Astrocyte (in vitro differentiated cells and primary cell): ENCODE measurements at regions not wholly inside any gene's neighbourhood (a gene's known extent, or its start where the extent isn't known, plus 50 kb on each side); places are given as distances from the start of the nearest gene placed in this dataset.

ENCODE experiments used
- EZH2 ChIP-seq: IDR thresholded peaks from 2 replicates; pipeline ENCODE4 v1.6.1; 2012; ENCODE audit warnings: mild to moderate bottlenecking, low read length, inconsistent platforms; ENCODE audit not compliant: insufficient read depth
- TF ChIP-seq, protein P1 (sequence below): IDR thresholded peaks from 2 replicates; pipeline ENCODE4 v1.5.1; 2011; ENCODE audit warnings: low read depth, mild to moderate bottlenecking, inconsistent platforms, low read length, moderate library complexity; ENCODE audit not compliant: insufficient read depth

DNA sequence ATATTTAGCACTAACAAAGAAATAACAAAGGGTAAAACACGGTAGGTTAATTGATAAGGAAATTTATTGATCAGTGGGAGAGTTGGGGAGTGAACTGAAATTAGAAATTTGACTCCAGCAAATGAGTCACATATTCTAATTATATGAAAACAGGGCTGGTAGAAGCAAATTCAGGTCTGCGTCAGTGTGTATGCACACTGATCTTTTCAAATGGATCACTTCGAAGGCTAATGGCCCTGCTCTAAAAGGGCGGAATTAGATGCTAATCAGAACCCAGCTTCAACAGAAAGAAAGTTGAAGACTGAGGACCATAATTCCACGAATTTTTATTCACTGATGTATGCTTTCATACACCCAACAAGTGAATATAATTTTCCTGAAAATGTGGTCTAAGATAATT lies 762.4 kb upstream of the DPPA4 start:
- TF ChIP-seq, protein P1, sequence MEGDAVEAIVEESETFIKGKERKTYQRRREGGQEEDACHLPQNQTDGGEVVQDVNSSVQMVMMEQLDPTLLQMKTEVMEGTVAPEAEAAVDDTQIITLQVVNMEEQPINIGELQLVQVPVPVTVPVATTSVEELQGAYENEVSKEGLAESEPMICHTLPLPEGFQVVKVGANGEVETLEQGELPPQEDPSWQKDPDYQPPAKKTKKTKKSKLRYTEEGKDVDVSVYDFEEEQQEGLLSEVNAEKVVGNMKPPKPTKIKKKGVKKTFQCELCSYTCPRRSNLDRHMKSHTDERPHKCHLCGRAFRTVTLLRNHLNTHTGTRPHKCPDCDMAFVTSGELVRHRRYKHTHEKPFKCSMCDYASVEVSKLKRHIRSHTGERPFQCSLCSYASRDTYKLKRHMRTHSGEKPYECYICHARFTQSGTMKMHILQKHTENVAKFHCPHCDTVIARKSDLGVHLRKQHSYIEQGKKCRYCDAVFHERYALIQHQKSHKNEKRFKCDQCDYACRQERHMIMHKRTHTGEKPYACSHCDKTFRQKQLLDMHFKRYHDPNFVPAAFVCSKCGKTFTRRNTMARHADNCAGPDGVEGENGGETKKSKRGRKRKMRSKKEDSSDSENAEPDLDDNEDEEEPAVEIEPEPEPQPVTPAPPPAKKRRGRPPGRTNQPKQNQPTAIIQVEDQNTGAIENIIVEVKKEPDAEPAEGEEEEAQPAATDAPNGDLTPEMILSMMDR = no peak
- no peak for TF ChIP-seq EZH2
